GM21360 (cell line): ENCODE measurements at regions not wholly inside any gene's neighbourhood (a gene's known extent, or its start where the extent isn't known, plus 50 kb on each side); places are given as distances from the start of the nearest gene placed in this dataset.
"Not testable (repeated sequence)": the region's sequence is repeated elsewhere in the genome, so short reads cannot be mapped to it uniquely, and the experiment has no call there.

ENCODE experiments used
- ATAC-seq: cut with Tn5 transposase; IDR thresholded peaks from one replicate; pipeline ENCODE4 v1.9.1; 2021; ENCODE audit warnings: mild to moderate bottlenecking, moderate library complexity; ENCODE audit not compliant: unreplicated experiment

DNA sequence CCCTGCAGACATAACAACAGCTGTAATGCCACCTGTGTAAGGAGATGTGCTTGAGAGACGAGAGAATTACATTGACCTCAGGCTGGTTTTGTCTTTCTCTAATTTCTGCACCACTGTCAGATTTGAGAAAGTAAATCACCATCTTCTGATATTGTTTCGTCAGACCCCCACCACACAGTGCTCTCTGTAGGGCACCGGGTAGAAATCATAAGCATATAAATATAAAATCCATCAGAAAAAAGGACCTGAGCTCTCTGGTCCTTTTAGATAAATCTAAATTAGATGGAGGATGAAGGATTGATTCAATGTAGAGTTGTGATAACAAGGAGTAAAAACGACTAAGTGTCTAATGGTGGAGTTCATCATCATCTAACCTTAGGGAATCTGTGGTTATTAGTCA is 1981.0 kb upstream of the PRR20A start:
- no peak for ATAC-seq

DNA sequence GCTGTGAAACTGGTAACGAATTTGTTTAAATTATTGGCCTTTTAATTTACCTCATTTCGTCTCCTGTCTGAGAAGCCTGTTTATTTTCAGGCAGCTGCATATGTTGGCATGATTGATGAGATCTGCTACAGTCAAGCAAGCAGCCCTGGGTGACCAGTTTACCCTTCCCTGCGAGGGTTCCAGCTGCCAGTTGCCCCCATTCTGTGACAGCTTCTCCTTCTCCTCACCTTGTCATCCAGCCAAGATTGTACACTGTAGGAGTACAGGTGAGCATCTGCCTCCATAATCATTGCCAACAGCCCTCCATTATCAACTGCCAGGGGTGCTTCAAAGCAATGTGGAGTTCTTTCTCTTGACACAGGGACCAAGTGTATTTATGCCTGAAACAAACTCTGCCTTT is 1979.9 kb upstream of the PRR20A start:
- ATAC-seq = no peak

DNA sequence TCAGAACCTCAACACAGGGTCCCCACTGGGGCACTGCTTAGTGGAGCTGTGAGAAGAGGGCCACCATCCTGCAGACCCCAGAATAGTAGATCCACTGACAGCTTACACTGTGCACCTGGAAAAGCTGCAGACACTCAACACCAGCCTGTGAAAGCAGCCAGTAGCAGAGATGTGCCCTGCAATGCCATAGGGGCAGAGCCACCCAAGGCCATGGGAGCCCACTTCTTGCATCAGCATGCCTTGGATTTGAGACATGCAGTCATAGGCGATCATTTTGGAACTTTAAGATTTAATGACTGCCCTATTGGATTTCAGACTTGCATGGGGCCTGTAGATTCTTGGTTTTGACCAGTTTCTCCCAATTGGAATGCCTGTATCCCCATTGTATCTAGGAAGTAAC is 1962.1 kb upstream of the PRR20A start:
- not testable (repeated sequence) for ATAC-seq

DNA sequence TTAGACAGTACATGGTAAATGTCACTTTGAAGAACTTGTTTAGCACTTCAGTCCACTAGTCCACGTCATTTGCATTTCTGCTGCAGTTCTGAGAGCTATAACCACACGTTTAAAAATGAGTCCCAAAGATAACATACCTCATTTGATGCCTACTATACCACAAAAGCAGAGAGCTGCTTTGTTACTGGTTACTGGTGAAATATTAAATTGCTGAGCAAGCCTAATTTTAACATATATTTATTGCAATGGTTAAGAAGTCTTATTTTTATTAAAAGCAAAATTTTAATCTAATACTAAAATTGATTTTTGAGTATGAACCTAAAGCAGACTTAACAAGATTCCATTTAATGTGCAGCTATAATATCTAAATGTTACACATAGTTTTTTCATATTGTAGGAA is 1949.7 kb upstream of the PRR20A start:
- ATAC-seq = no peak

GRCh38 chr13:55199134-55199533 is 1941.6 kb upstream of the PRR20A start:
- ATAC-seq = no peak

- no peak for ATAC-seq
Measured at GRCh38 chr13:55214841-55215345, 1925.8 kb upstream of the PRR20A start.

DNA sequence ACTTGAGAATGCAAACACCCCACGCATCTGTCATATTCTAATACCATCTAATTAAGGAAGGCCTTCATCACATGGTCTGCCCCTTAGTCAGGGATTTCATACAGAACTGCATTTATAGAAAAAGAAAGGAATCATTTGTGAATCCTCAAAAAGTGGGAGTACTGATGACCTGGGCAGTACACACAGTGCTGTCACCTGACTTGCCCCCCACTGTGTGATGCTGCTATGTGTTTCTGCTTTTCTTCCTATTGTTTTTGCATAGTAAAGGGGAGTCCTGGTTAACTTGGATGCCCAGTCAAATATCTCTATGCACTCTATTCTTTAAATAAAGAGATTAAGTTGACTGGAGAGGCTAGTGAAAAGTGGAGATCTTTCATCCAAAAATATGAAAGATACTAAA is 1921.2 kb upstream of the PRR20A start:
- ATAC-seq = no peak

- no peak for ATAC-seq
Measured at GRCh38 chr13:55229906-55230569, 1910.7 kb upstream of the PRR20A start.

- ATAC-seq = no peak
Measured at GRCh38 chr13:55230570-55230908, 1910.2 kb upstream of the PRR20A start.

- ATAC-seq = no peak
Measured at GRCh38 chr13:55234311-55234710, 1906.4 kb upstream of the PRR20A start.

DNA sequence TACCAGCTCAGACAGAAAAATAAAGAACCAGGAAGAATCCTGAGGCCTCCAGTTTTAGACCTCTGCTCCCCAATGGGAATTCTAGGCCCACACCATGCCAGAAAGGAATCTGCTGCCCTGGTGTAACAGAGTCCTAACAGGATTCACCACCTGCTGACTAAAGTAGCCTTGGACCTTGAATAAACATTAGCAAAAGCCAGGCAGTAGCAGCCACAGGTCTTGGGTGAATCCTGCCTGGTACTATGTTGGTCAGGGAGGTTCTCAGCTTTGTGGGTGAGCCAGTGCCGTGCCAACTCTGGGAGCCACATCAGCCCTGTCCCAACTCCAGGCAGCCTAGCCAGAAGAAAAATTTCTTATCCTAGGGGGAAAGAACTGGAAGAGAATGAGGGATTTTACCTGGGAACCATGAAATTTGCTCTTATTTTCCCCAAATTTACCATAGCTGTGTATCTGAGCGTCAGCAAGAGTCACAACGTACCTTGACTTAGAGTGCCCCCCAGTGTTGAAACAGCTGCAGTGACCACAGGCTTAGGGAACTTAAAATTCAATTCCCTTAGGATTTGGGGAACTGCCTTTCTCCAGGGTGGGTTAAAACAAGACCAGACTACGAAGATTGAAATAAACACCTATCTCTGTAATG is 1895.6 kb upstream of the PRR20A start:
- ATAC-seq = no peak

- ATAC-seq = no peak
Measured at GRCh38 chr13:55255236-55255635, 1885.5 kb upstream of the PRR20A start.

DNA sequence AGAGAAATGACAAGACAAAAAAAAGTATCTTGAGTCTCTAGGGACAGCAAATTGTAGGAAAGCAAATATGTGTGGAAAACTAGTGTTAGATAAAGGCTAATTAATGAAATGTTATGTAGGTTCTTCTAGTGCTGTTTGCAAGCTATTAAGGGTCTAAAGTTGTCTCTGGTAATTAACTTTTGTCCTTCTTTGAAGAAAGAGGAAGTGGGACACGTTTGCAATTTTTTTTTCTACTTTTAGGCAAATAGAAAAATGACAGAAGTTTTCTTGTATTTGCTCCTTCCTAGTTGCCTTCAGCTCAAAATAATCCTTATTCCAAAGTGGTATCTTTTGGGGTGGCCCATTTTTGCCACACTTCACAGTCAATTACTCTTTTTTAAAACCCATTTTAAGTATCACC is 1877.7 kb upstream of the PRR20A start:
- ATAC-seq = no peak

DNA sequence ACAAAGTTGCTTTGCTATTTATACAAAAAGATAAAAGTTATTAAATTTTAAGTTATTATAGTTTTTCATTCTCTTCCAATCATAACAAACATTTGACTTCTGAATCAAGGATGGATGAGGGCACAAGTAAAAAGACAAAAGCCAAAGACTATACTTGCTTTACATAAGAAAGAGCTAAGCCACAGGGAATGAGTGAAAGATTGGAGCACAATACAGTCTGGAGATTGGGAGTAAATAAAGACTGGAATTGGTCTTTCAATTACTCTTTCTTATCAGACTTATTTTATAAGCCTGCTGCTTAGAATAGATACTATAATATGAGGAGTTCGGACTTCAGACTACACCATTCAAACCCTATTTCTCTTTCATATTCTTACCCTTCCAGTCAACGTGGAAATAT is 1874.1 kb upstream of the PRR20A start:
- no peak for ATAC-seq

DNA sequence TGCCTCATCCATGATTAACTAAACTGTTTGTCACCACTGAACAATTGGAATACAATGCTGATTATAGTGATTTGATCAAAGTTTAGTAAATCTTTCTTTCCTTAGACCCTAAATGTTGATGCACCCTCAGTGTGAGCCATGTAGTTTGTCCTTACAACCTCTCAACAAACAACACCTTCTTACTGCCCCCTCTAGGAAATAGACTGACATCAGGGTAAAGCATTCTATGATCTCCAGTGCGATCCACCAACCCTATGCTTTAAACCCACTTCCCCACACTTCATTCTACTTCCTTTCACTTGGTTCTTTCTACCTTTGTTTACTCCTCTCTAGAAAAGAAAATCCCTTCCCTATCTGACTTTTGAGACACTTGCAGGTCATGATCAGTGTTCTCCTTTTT is 1842.5 kb upstream of the PRR20A start:
- no peak for ATAC-seq

- no peak for ATAC-seq
Measured at GRCh38 chr13:55302568-55302967, 1838.2 kb upstream of the PRR20A start.

DNA sequence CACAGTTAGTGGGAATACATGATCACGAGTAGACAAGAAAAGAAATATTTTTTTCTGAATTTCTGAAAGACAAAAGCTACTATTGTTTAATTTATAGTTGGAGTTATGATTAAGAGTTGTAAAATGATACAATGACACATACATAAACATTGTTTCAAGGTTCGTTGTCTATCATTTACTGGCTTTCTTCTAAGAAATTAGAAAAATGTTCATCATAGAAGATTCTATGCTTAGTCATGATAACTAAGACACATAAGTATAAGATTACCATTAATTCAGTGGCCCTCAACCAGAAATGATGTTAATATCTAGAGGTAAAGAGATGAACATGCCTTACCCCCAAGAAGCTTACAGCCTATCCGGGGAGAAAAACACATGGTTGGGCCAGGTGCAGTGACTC is 1832.8 kb upstream of the PRR20A start:
- no peak for ATAC-seq

- no peak for ATAC-seq
Measured at GRCh38 chr13:55341891-55342290, 1798.8 kb upstream of the PRR20A start.

GRCh38 chr13:55345224-55345623 is 1795.5 kb upstream of the PRR20A start:
- ATAC-seq = no peak

DNA sequence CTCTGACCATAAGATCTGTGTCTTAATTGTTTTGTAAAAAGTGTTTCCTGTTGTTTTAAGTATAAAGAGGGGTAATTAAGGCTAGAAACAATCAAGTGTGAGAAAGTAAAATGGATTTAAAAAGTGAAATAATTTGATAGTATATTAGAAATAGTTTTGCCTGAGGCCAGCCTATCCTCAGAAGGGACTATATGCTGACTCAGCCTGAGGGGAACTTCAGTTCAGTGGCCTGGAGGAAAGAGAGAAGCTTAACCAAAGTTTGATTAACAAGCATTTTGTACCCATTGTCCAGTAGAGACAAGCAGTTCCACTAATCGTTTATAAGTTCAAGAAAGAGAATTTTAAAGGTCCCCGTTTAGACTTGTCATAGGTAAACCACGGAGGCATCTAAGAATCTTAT is 1793.2 kb upstream of the PRR20A start:
- ATAC-seq = no peak

GRCh38 chr13:55359067-55359466 is 1781.7 kb upstream of the PRR20A start:
- ATAC-seq = no peak

DNA sequence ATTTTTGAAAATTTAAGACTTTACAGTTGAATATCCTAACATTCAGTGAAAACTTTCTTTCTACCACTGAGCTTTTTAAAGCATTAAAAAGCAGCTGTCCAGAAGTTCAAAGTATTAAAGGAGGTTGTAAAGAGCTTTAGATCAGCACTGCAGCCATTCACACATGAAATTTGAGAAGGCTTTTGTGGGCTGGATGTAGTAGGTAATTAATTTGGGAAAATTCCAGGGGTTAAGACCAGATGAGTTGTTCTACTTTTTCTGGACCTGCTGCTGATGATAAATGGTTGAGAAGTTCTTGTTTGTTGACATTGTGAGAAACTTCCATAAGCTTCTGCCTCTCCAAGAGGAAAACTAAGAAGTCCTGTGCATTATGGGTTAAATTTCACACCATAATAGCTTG is 1779.6 kb upstream of the PRR20A start:
- ATAC-seq = no peak

GRCh38 chr13:55366676-55367075 is 1774.0 kb upstream of the PRR20A start:
- no peak for ATAC-seq
